ENCODE measurements at regions not wholly inside any gene's neighbourhood (a gene's known extent, or its start where the extent isn't known, plus 50 kb on each side); places are given as distances from the start of the nearest gene placed in this dataset.

DNA sequence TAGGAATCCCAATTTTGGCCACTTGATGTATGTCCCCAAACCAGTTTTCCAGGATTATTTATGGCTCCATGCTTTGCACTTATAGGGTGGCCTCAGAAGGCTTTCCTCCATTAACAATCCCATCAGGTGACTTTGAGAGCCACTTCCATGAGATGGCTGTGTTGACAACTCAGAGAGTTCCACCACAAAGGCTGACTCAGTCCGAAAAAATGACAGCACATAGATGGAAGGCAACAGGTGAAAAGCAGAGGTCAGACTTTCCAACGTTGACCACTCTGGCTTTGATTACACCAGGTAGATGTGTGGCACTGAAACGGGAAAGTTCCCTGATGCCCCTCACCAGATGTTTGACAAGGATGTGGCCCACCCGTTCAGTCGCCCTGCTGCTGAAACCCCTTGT lies 431.4 kb upstream of the TNP1 start:
- no peak overlapping the region for H3K27ac ChIP-seq (ENCODE audit: low read length)
- no peaks in the 10 kb centered on the region for H3K9me3 ChIP-seq (ENCODE audit: control insufficient read depth, low read depth, low read length)
- no peak for DNase-seq
- no peak overlapping the region for H3K4me3 ChIP-seq (ENCODE audit: low read length)
- no peaks in the 10 kb centered on the region for H3K36me3 ChIP-seq (ENCODE audit: control insufficient read depth, insufficient read depth, low read length)
- H3K27me3 ChIP-seq (ENCODE audit: control insufficient read depth, insufficient read depth, low read length) = no peaks in the 10 kb centered on the region
- no CpG with 5 or more reads among the region's 5 CpGs for WGBS (ENCODE audit: insufficient coverage, low lambda C conversion rate)
- no peaks in the 10 kb centered on the region for H3K4me1 ChIP-seq (ENCODE audit: control insufficient read depth, insufficient read depth, low read length)

DNA sequence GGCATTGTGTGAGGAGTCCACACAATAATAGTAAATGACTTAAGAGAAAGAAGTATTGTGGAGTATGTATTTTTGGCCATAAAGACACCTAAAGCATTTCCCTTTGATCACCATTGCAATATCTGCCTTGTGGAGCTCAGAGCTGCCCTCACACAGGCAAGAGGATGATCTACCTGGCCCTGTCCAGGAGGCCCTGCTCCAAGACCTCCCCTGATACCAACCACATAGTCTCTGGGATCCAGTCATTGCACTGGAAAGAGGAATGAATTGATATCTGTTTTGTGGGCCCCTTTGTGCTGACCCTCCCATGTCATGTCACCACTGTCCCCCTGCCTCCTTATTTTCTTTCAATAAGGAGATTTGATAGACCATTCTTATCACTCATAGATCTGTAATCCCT lies 430.6 kb upstream of the TNP1 start:
- Histone ChIP-seq H3K27ac (ENCODE audit: low read length) (no peak overlapping the region), H3K4me3 (ENCODE audit: low read length) (no peak overlapping the region), H3K9me3 (ENCODE audit: control insufficient read depth, low read depth, low read length) (no peaks in the 10 kb centered on the region), H3K27me3 (ENCODE audit: control insufficient read depth, insufficient read depth, low read length) (no peaks in the 10 kb centered on the region), H3K4me1 (ENCODE audit: control insufficient read depth, insufficient read depth, low read length) (no peaks in the 10 kb centered on the region), H3K36me3 (ENCODE audit: control insufficient read depth, insufficient read depth, low read length) (no peaks in the 10 kb centered on the region)
- DNase-seq = no peak

DNA sequence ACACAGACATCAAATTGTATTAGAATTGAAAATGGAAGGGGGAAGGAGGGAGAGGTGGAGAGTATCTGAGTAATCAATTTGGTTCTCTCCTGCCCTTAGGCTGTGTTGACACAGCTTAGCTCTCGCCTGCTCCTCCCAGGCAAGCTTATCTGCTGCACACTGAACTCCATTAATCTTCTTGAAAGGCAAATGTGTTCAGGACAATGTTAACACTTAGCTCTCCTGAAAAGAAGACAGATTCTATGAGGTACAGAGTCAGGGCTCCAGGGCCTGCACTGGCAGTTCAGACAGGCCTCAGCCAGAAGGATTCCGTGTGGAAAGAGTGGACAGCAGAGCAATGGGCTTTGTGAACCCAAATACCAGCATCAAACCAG lies 430.0 kb upstream of the TNP1 start:
- no peak overlapping the region for H3K4me3 ChIP-seq (ENCODE audit: low read length)
- no peaks in the 10 kb centered on the region for H3K36me3 ChIP-seq (ENCODE audit: control insufficient read depth, insufficient read depth, low read length)
- no peak overlapping the region for H3K27ac ChIP-seq (ENCODE audit: low read length)
- no peaks in the 10 kb centered on the region for H3K4me1 ChIP-seq (ENCODE audit: control insufficient read depth, insufficient read depth, low read length)
- whole genome bisulfite sequencing (ENCODE audit: insufficient coverage, low lambda C conversion rate) = no CpG with 5 or more reads among the region's 2 CpGs
- H3K27me3 ChIP-seq (ENCODE audit: control insufficient read depth, insufficient read depth, low read length) = no peaks in the 10 kb centered on the region
- no peaks in the 10 kb centered on the region for H3K9me3 ChIP-seq (ENCODE audit: control insufficient read depth, low read depth, low read length)
- peak in 1 of 2 donors; percentile 11 for DNase-seq

DNA sequence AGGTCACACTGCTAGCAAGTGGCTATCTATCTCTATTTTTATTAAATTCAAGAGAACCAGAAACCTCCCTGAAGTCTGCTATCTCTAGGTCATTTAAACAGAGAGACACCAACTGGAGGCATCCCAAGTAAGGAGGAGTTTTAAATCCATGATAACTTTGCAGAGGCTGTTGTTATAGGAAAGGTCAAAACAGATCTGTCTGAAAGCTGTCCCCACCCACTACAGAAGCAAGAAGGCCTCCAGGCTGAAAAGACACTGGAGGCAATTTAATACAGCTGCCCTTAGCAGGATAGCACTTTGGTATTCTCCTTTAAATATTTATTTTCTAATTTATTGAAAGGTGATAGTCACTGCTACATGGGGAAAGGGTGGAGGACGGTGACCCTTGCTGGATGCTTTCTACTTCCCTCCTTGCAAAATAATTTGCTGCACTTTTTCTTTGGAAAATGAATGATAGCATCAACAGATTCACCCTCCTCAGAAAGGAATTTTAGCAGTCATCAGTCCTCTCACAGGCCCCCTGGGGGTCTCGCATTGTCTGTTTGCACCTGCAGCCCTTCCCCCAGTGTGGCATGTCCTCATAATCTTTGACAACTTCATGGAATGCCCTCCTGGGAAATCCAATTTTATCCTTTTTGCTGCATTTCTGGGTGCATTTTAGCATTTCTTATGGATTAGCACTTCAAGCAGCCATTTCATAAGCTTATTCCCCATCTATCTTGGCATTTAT lies 429.5 kb upstream of the TNP1 start:
- no peak for DNase-seq
- no peaks in the 10 kb centered on the region for H3K9me3 ChIP-seq (ENCODE audit: control insufficient read depth, low read depth, low read length)
- no CpG with 5 or more reads among the region's 2 CpGs for WGBS (ENCODE audit: insufficient coverage, low lambda C conversion rate)
- H3K4me1 ChIP-seq (ENCODE audit: control insufficient read depth, insufficient read depth, low read length) = no peaks in the 10 kb centered on the region
- H3K4me3 ChIP-seq (ENCODE audit: low read length) = no peak overlapping the region
- no peak overlapping the region for H3K27ac ChIP-seq (ENCODE audit: low read length)
- H3K36me3 ChIP-seq (ENCODE audit: control insufficient read depth, insufficient read depth, low read length) = no peaks in the 10 kb centered on the region
- H3K27me3 ChIP-seq (ENCODE audit: control insufficient read depth, insufficient read depth, low read length) = no peaks in the 10 kb centered on the region

DNA sequence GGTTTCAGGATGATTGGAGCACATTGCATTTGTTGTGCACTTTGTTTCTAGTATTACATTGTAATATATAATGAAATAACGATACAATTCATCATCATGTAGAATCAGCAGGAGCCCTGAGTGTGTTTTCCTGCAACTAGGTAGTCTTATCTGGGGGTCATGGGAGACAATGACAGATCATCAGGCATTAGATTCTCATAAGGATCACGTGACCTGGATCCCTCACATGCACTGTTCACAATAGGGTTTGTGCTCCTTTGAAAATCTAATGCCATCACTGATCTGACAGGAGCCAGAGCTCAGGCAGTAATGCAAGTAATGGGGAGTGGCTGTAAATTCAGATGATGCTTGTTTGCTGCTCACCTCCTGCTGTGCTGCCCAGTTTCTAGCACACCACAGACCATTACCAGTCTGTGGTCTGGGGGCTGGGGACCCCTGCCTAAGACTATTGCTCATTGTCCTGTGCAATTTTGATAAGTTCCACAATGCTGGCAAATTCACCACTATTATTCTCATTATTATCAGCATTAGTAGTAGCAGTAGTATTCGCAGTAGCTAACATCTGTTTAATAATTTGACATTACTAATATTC lies 428.7 kb upstream of the TNP1 start:
- Histone ChIP-seq H3K36me3 (ENCODE audit: control insufficient read depth, insufficient read depth, low read length) (no peaks in the 10 kb centered on the region), H3K27ac (ENCODE audit: low read length) (no peak overlapping the region), H3K4me3 (ENCODE audit: low read length) (no peak overlapping the region), H3K27me3 (ENCODE audit: control insufficient read depth, insufficient read depth, low read length) (no peaks in the 10 kb centered on the region), H3K9me3 (ENCODE audit: control insufficient read depth, low read depth, low read length) (no peaks in the 10 kb centered on the region), H3K4me1 (ENCODE audit: control insufficient read depth, insufficient read depth, low read length) (no peaks in the 10 kb centered on the region)
- no peak for DNase-seq
- WGBS (ENCODE audit: insufficient coverage, low lambda C conversion rate) = 50% methylated on average over 1 of the region's 3 CpGs

DNA sequence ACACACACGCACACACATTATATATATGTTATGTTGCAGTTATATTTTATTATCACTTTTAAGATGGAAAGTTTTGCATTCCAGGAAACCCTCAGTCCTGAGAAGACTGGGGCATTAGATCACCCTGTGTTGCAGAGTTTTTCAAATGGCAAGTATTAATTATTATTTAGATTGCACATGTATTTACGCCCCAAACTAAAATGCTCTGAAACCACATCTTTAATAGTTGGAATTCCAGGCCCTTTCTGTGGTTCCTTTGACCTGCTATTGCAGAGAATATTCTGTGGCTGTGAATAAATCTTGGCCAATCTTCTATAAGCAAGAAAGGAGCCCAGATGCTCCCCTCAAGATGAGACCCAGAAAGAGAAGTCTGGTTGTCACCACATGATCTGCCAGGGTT lies 427.0 kb upstream of the TNP1 start:
- H3K4me3 ChIP-seq (ENCODE audit: low read length) = no peak overlapping the region
- no peaks in the 10 kb centered on the region for H3K36me3 ChIP-seq (ENCODE audit: control insufficient read depth, insufficient read depth, low read length)
- H3K27me3 ChIP-seq (ENCODE audit: control insufficient read depth, insufficient read depth, low read length) = no peaks in the 10 kb centered on the region
- no peak overlapping the region for H3K27ac ChIP-seq (ENCODE audit: low read length)
- no peak for DNase-seq
- no peaks in the 10 kb centered on the region for H3K9me3 ChIP-seq (ENCODE audit: control insufficient read depth, low read depth, low read length)
- whole genome bisulfite sequencing (ENCODE audit: insufficient coverage, low lambda C conversion rate) = no CpG with 5 or more reads among the region's 2 CpGs
- no peaks in the 10 kb centered on the region for H3K4me1 ChIP-seq (ENCODE audit: control insufficient read depth, insufficient read depth, low read length)

DNA sequence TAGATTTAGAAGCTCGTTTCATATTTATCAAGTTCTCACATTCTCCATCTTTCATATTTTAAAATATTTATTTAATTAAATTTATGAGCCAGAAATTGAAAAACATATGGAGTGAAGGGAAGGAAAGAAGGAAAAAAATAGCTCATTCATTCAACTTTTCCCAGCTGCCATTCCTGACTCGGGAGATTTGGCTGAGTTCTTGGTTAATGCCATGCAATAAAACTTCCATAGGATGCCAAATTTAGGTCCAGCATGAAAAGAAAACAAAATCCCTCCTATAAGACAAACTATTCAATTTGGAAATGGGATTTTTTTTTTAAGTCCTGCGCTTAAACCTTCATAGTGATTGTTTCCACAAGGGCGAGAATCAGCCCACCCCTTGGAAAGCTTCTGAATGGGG lies 426.1 kb upstream of the TNP1 start:
- no CpG with 5 or more reads among the region's 4 CpGs for WGBS (ENCODE audit: insufficient coverage, low lambda C conversion rate)

DNA sequence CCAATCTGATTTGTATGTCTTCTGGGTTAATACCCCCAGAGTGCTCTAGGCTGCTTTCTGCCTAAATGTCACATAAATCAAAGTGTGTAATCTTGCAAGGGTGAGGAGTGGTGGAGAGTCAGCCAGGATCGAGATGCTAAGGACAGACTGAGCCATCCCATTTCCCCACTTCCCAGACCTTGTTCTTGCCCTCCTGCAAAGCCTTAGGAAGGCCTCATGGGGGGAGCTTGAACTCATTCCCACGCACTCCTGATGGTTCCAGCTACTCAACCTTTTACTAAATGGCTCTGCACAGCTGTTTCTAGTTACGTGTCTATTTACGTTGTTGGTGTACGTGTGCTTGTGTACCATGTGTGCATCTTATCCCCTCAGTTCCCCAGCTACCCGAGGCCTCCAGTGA lies 423.6 kb upstream of the TNP1 start:
- Histone ChIP-seq H3K9me3 (ENCODE audit: control insufficient read depth, low read depth, low read length) (no peaks in the 10 kb centered on the region), H3K4me3 (ENCODE audit: low read length) (no peak overlapping the region), H3K27ac (ENCODE audit: low read length) (no peak overlapping the region), H3K36me3 (ENCODE audit: control insufficient read depth, insufficient read depth, low read length) (no peaks in the 10 kb centered on the region), H3K4me1 (ENCODE audit: control insufficient read depth, insufficient read depth, low read length) (no peaks in the 10 kb centered on the region), H3K27me3 (ENCODE audit: control insufficient read depth, insufficient read depth, low read length) (no peaks in the 10 kb centered on the region)
- DNase-seq = no peak
- no CpG with 5 or more reads among the region's 6 CpGs for WGBS (ENCODE audit: insufficient coverage, low lambda C conversion rate)

More for the DNA sequence above, 426.1 kb upstream of the TNP1 start:
- no peak overlapping the region for H3K4me3 ChIP-seq (ENCODE audit: low read length)
- H3K36me3 ChIP-seq (ENCODE audit: control insufficient read depth, insufficient read depth, low read length) = no peaks in the 10 kb centered on the region
- no peak overlapping the region for H3K27ac ChIP-seq (ENCODE audit: low read length)
- H3K27me3 ChIP-seq (ENCODE audit: control insufficient read depth, insufficient read depth, low read length) = no peaks in the 10 kb centered on the region
- DNase-seq = no peak
- no peaks in the 10 kb centered on the region for H3K9me3 ChIP-seq (ENCODE audit: control insufficient read depth, low read depth, low read length)
- H3K4me1 ChIP-seq (ENCODE audit: control insufficient read depth, insufficient read depth, low read length) = no peaks in the 10 kb centered on the region

DNA sequence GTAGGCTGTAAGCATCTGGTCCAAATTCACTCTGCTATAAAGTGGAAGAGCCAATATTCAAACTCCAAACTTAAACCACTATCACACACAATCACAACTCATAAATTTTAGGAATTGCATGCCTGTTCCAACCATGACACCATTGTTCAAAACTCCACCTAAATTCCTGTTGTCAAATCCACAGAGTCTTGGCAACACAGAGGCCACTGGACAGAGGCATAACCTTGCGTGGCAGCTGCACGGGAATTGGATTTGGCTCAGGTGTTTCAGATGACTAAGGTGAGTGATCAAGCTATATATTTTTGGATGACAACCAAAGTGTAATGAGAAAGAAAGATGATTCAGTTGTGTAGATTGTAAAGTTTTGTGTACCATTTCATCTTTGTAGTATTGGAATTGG lies 422.7 kb upstream of the TNP1 start:
- Histone ChIP-seq H3K4me1 (ENCODE audit: control insufficient read depth, insufficient read depth, low read length) (no peaks in the 10 kb centered on the region), H3K27me3 (ENCODE audit: control insufficient read depth, insufficient read depth, low read length) (no peaks in the 10 kb centered on the region), H3K36me3 (ENCODE audit: control insufficient read depth, insufficient read depth, low read length) (no peaks in the 10 kb centered on the region), H3K9me3 (ENCODE audit: control insufficient read depth, low read depth, low read length) (no peaks in the 10 kb centered on the region), H3K27ac (ENCODE audit: low read length) (no peak overlapping the region), H3K4me3 (ENCODE audit: low read length) (no peak overlapping the region)
- WGBS (ENCODE audit: insufficient coverage, low lambda C conversion rate) = 90% methylated on average over 2 of the region's 2 CpGs
- no peak for DNase-seq

DNA sequence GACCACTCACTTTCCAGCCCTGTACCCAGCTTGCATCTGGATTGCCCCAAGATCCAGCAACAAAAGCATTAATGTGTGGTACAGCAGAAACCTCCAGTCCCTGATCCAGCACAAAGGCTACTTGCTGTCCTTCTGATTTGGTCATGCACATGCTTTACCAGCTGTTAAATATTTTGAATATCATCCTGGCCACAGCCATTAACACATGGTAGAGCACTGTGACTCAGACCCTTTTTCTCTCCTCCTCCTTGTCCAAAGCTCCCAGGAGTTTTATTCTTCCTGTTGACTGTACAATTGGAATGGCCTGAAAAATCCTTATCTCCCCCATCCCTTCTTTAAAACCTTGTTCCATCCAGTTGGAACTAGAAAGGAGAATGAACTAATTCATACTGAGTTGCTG lies 419.7 kb upstream of the TNP1 start:
- Histone ChIP-seq H3K9me3 (ENCODE audit: control insufficient read depth, low read depth, low read length) (no peaks in the 10 kb centered on the region), H3K4me1 (ENCODE audit: control insufficient read depth, insufficient read depth, low read length) (no peaks in the 10 kb centered on the region), H3K27ac (ENCODE audit: low read length) (no peak overlapping the region), H3K4me3 (ENCODE audit: low read length) (no peak overlapping the region), H3K27me3 (ENCODE audit: control insufficient read depth, insufficient read depth, low read length) (no peaks in the 10 kb centered on the region), H3K36me3 (ENCODE audit: control insufficient read depth, insufficient read depth, low read length) (no peaks in the 10 kb centered on the region)
- no peak for DNase-seq

DNA sequence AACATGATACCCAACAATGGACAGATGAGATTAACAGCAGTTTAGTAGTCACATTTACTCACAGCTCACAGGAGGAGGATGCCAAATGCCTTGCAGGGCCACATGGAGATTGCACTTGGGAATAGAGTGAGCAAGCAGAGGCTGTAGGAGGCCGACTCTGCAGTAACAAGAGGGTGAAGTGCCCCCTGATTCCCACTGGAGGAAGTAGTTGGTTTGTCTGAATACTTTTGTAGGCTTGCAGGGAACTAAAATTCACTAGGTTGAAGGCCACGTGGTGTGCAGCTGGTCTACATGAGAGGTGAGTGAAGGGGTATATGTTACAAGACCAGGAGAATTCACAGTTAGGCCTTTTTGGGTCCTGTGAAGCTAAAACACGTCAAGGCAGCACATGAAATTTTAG lies 419.3 kb upstream of the TNP1 start:
- no peaks in the 10 kb centered on the region for H3K36me3 ChIP-seq (ENCODE audit: control insufficient read depth, insufficient read depth, low read length)
- no peaks in the 10 kb centered on the region for H3K4me1 ChIP-seq (ENCODE audit: control insufficient read depth, insufficient read depth, low read length)
- H3K9me3 ChIP-seq (ENCODE audit: control insufficient read depth, low read depth, low read length) = no peaks in the 10 kb centered on the region
- no peaks in the 10 kb centered on the region for H3K27me3 ChIP-seq (ENCODE audit: control insufficient read depth, insufficient read depth, low read length)
- H3K27ac ChIP-seq (ENCODE audit: low read length) = no peak overlapping the region
- DNase-seq = no peak
- WGBS (ENCODE audit: insufficient coverage, low lambda C conversion rate) = no CpG with 5 or more reads among the region's 3 CpGs
- no peak overlapping the region for H3K4me3 ChIP-seq (ENCODE audit: low read length)

All from large intestine (tissue), 3 donors.